ENCODE measurements at regions not wholly inside any gene's neighbourhood (a gene's known extent, or its start where the extent isn't known, plus 50 kb on each side); places are given as distances from the start of the nearest gene placed in this dataset.

- POLR2A ChIA-PET, result no interaction called here
Observed at GRCh38 chr4:171588764-171589163, 224.4 kb upstream of the GALNTL6 start.

GRCh38 chr4:171588051-171588545, 225.1 kb upstream of the GALNTL6 start:
- POLR2A ChIA-PET, result no interaction called here
- Histone ChIP-seq H3K4me3 (ENCODE audit: low read depth, low read length) (no peak overlapping the region), H3K27ac (ENCODE audit: low read depth, low read length) (no peak overlapping the region), H3K9me3 (ENCODE audit: control insufficient read depth, insufficient read depth, low read length) (peaks cover 9% of the 10 kb centered on the region), H3K27me3 (ENCODE audit: control insufficient read depth, insufficient read depth, low read length) (no peaks in the 10 kb centered on the region)
- no peak for DNase-seq (ENCODE audit: low read depth, low spot score)
- CTCF ChIA-PET, result no interaction called here
- TF ChIP-seq, protein P1, sequence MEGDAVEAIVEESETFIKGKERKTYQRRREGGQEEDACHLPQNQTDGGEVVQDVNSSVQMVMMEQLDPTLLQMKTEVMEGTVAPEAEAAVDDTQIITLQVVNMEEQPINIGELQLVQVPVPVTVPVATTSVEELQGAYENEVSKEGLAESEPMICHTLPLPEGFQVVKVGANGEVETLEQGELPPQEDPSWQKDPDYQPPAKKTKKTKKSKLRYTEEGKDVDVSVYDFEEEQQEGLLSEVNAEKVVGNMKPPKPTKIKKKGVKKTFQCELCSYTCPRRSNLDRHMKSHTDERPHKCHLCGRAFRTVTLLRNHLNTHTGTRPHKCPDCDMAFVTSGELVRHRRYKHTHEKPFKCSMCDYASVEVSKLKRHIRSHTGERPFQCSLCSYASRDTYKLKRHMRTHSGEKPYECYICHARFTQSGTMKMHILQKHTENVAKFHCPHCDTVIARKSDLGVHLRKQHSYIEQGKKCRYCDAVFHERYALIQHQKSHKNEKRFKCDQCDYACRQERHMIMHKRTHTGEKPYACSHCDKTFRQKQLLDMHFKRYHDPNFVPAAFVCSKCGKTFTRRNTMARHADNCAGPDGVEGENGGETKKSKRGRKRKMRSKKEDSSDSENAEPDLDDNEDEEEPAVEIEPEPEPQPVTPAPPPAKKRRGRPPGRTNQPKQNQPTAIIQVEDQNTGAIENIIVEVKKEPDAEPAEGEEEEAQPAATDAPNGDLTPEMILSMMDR (IDR thresholded peaks at IDR 0.05; ENCODE audit: low read depth, low read length), result no peak

More at GRCh38 chr4:171588764-171589163, 224.4 kb upstream of the GALNTL6 start:
- H3K4me3 ChIP-seq (ENCODE audit: low read depth, low read length), result no peak overlapping the region
- TF ChIP-seq, protein P1 (IDR thresholded peaks at IDR 0.05; ENCODE audit: low read depth, low read length), result no peak
- H3K27ac ChIP-seq (ENCODE audit: low read depth, low read length), result no peak overlapping the region
- CTCF ChIA-PET, result no interaction called here
- DNase-seq (ENCODE audit: low read depth, low spot score), result no peak
- no peaks in the 10 kb centered on the region for H3K27me3 ChIP-seq (ENCODE audit: control insufficient read depth, insufficient read depth, low read length)
- peaks cover 9% of the 10 kb centered on the region for H3K9me3 ChIP-seq (ENCODE audit: control insufficient read depth, insufficient read depth, low read length)

DNA sequence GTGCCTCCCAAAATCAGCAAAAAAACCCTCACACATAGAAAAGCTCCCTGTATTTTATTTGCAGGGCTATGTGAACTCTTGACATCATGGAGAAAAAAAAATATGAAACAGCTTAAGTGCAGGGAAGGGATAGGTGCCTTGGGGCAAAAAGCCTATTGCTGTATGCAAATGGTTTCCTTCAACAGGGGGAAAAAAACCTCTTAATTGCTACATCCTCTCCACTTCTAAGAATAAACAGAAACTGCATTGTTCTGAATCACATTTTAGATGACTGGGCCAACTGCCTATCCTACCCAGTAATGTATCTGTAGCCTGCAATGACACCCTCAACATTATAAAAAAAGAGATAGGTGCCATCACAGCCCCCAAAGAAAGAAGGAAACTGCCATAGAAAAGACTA, 229.4 kb upstream of the GALNTL6 start:
- CTCF ChIA-PET, result no interaction called here

GRCh38 chr4:171582961-171583581, 230.1 kb upstream of the GALNTL6 start:
- H3K9me3 ChIP-seq (ENCODE audit: control insufficient read depth, insufficient read depth, low read length), result peaks cover 13% of the 10 kb centered on the region
- H3K4me3 ChIP-seq (ENCODE audit: low read depth, low read length), result no peak overlapping the region
- CTCF ChIA-PET, result no interaction called here
- POLR2A ChIA-PET, result no interaction called here
- H3K27me3 ChIP-seq (ENCODE audit: control insufficient read depth, insufficient read depth, low read length), result no peaks in the 10 kb centered on the region
- DNase-seq (ENCODE audit: low read depth, low spot score), result no peak
- TF ChIP-seq, protein P1 (IDR thresholded peaks at IDR 0.05; ENCODE audit: low read depth, low read length), result no peak
- H3K27ac ChIP-seq (ENCODE audit: low read depth, low read length), result no peak overlapping the region

More for the DNA sequence above, 229.4 kb upstream of the GALNTL6 start:
- Histone ChIP-seq H3K4me3 (ENCODE audit: low read depth, low read length) (no peak overlapping the region), H3K27ac (ENCODE audit: low read depth, low read length) (no peak overlapping the region), H3K9me3 (ENCODE audit: control insufficient read depth, insufficient read depth, low read length) (peaks cover 9% of the 10 kb centered on the region), H3K27me3 (ENCODE audit: control insufficient read depth, insufficient read depth, low read length) (no peaks in the 10 kb centered on the region)
- no peak for DNase-seq (ENCODE audit: low read depth, low spot score)
- TF ChIP-seq, protein P1 (IDR thresholded peaks at IDR 0.05; ENCODE audit: low read depth, low read length), result no peak
- POLR2A ChIA-PET, result no interaction called here

DNA sequence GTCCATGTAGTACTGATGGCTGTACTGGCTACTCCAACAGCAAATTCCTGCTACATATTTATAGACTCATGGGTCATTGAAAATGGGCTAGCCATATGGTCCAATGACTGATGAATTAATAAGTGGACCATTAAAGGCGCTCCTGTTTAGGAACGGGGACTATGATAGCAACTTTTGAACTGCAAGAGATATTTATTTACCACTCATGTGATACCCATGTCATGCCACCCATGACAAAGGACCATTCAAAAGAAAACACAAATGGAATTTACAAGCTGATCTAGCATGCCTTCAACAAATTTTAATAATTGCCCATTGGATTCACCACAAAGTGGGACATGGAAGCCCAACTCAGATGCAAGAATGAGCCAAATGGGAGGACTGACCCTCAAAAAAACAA, 240.0 kb upstream of the GALNTL6 start:
- Histone ChIP-seq H3K27ac (ENCODE audit: low read depth, low read length) (no peak overlapping the region), H3K27me3 (ENCODE audit: control insufficient read depth, insufficient read depth, low read length) (no peaks in the 10 kb centered on the region), H3K9me3 (ENCODE audit: control insufficient read depth, insufficient read depth, low read length) (peaks cover 23% of the 10 kb centered on the region), H3K4me3 (ENCODE audit: low read depth, low read length) (no peak overlapping the region)
- TF ChIP-seq, protein P1 (IDR thresholded peaks at IDR 0.05; ENCODE audit: low read depth, low read length), result no peak
- POLR2A ChIA-PET, result no interaction called here
- CTCF ChIA-PET, result no interaction called here
- no peak for DNase-seq (ENCODE audit: low read depth, low spot score)
